ENCODE measurements at regions not wholly inside any gene's neighbourhood (a gene's known extent, or its start where the extent isn't known, plus 50 kb on each side); places are given as distances from the start of the nearest gene placed in this dataset.

DNA sequence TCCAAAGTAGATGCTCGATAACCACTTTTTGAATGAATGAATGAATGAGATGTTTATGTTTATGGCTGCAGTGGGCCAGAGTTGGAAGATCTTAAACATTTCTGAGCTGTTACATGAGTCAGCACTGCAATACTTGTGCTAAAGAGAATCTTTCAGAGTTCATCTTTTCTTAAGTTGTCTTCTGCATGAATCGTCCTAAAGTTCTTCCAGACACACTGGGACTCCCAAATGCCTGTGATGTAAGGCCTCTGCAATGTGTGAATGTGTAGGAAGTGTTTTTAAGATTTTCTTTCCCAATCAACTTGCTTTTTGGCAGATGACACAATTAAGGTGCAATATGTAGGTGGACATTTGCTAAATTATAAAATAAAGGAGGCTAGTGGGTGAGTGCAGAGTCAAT, 50.3 kb upstream of the TRIM9 start:
- H3K27me3 ChIP-seq (replicated peaks; ENCODE audit: insufficient read depth, low read length), result no peaks in the 10 kb centered on the region
- H3K4me1 ChIP-seq (ENCODE audit: low read length), result no peaks in the 10 kb centered on the region
- no peaks in the 10 kb centered on the region for H3K36me3 ChIP-seq (replicated peaks; ENCODE audit: insufficient read depth, low read length)
- no peak overlapping the region for H2AFZ ChIP-seq (ENCODE audit: low read length)
- H3K9me2 ChIP-seq (replicated peaks; ENCODE audit: insufficient read depth, low read length), result no peaks in the 10 kb centered on the region
- H3K79me2 ChIP-seq (ENCODE audit: low read length), result no peaks in the 10 kb centered on the region
- H3K27ac ChIP-seq (ENCODE audit: low read length), result no peak overlapping the region
- no peak for DNase-seq
- H3K9me3 ChIP-seq (replicated peaks; ENCODE audit: insufficient read depth, low read length), result no peaks in the 10 kb centered on the region
- no peak overlapping the region for H3K9ac ChIP-seq (ENCODE audit: low read length)
- no peaks in the 10 kb centered on the region for H4K20me1 ChIP-seq (ENCODE audit: insufficient read depth, low read length)
- no peak overlapping the region for H3K4me2 ChIP-seq (ENCODE audit: low read depth, low read length)
- TF ChIP-seq EZH2 (optimal IDR thresholded peaks at IDR 0.05; ENCODE audit: low read depth, low read length) (no peak), EZH2phosphoT487 (IDR thresholded peaks at IDR 0.05; ENCODE audit: low read length) (no peak)
- no peaks in the 10 kb centered on the region for H3F3A ChIP-seq (ENCODE audit: insufficient read depth, low read length)
- H3K4me3 ChIP-seq (ENCODE audit: low read length), result no peak overlapping the region

DNA sequence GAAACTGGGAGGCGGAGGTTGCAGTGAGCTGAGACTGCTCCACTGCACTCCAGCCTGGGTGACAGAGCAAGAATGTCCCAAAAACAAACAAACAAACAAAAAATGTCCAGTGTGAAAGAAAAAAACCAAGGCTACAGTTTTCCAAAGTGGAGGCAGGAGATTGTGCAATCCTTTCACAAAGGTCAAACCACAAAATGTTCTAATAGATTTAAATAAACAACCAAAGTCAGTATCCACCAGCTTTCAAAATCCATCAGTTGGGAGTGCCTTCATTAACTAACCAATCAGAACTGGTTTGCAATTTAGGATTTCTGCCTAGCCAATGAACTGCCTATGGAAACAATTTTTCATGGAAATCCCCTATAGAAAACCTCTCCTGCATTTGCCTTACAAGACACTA, 52.3 kb upstream of the TRIM9 start:
- Histone ChIP-seq H3K27me3 (replicated peaks; ENCODE audit: insufficient read depth, low read length) (no peaks in the 10 kb centered on the region), H3F3A (ENCODE audit: insufficient read depth, low read length) (no peaks in the 10 kb centered on the region), H3K79me2 (ENCODE audit: low read length) (no peaks in the 10 kb centered on the region), H3K9me3 (replicated peaks; ENCODE audit: insufficient read depth, low read length) (no peaks in the 10 kb centered on the region), H4K20me1 (ENCODE audit: insufficient read depth, low read length) (no peaks in the 10 kb centered on the region), H3K27ac (ENCODE audit: low read length) (no peak overlapping the region), H3K9me2 (replicated peaks; ENCODE audit: insufficient read depth, low read length) (no peaks in the 10 kb centered on the region), H3K36me3 (replicated peaks; ENCODE audit: insufficient read depth, low read length) (no peaks in the 10 kb centered on the region), H2AFZ (ENCODE audit: low read length) (no peak overlapping the region), H3K9ac (ENCODE audit: low read length) (no peak overlapping the region), H3K4me1 (ENCODE audit: low read length) (no peaks in the 10 kb centered on the region), H3K4me2 (ENCODE audit: low read depth, low read length) (no peak overlapping the region), H3K4me3 (ENCODE audit: low read length) (no peak overlapping the region)
- TF ChIP-seq EZH2 (optimal IDR thresholded peaks at IDR 0.05; ENCODE audit: low read depth, low read length) (no peak), EZH2phosphoT487 (IDR thresholded peaks at IDR 0.05; ENCODE audit: low read length) (no peak)
- TF ChIP-seq, protein P1, sequence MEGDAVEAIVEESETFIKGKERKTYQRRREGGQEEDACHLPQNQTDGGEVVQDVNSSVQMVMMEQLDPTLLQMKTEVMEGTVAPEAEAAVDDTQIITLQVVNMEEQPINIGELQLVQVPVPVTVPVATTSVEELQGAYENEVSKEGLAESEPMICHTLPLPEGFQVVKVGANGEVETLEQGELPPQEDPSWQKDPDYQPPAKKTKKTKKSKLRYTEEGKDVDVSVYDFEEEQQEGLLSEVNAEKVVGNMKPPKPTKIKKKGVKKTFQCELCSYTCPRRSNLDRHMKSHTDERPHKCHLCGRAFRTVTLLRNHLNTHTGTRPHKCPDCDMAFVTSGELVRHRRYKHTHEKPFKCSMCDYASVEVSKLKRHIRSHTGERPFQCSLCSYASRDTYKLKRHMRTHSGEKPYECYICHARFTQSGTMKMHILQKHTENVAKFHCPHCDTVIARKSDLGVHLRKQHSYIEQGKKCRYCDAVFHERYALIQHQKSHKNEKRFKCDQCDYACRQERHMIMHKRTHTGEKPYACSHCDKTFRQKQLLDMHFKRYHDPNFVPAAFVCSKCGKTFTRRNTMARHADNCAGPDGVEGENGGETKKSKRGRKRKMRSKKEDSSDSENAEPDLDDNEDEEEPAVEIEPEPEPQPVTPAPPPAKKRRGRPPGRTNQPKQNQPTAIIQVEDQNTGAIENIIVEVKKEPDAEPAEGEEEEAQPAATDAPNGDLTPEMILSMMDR (IDR thresholded peaks at IDR 0.05; ENCODE audit: low read length), result no peak
- no peak for DNase-seq

DNA sequence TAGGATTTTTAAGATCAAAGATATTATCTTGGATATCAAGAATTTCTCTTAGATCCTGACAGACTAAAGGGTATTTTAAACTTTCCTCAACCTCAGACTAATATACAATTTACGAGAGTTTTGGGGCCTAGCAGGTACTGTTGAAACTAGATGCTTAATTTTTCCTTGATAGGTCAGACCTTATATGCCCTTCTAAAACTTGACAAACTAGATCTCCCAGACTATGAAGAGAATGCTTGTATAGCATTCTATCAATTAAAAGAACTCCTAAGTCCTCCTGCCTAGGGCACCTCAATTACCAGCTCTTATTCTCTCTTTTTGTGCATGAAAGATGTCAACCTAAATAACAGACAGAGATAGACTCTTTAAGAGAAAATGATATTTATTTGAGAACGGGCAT, 60.4 kb upstream of the TRIM9 start:
- Histone ChIP-seq H3K27me3 (replicated peaks; ENCODE audit: insufficient read depth, low read length) (no peaks in the 10 kb centered on the region), H3K9me3 (replicated peaks; ENCODE audit: insufficient read depth, low read length) (no peaks in the 10 kb centered on the region), H3K9ac (ENCODE audit: low read length) (no peak overlapping the region), H2AFZ (ENCODE audit: low read length) (no peak overlapping the region), H3K4me1 (ENCODE audit: low read length) (no peaks in the 10 kb centered on the region), H4K20me1 (ENCODE audit: insufficient read depth, low read length) (no peaks in the 10 kb centered on the region), H3K27ac (ENCODE audit: low read length) (no peak overlapping the region), H3K4me2 (ENCODE audit: low read depth, low read length) (no peak overlapping the region), H3K36me3 (replicated peaks; ENCODE audit: insufficient read depth, low read length) (no peaks in the 10 kb centered on the region), H3K79me2 (ENCODE audit: low read length) (no peaks in the 10 kb centered on the region), H3K4me3 (ENCODE audit: low read length) (no peak overlapping the region), H3K9me2 (replicated peaks; ENCODE audit: insufficient read depth, low read length) (no peaks in the 10 kb centered on the region), H3F3A (ENCODE audit: insufficient read depth, low read length) (no peaks in the 10 kb centered on the region)
- DNase-seq, result no peak
- TF ChIP-seq EZH2 (optimal IDR thresholded peaks at IDR 0.05; ENCODE audit: low read depth, low read length) (no peak), EZH2phosphoT487 (IDR thresholded peaks at IDR 0.05; ENCODE audit: low read length) (no peak)
- TF ChIP-seq, protein P1 (IDR thresholded peaks at IDR 0.05; ENCODE audit: low read length), result no peak

DNA sequence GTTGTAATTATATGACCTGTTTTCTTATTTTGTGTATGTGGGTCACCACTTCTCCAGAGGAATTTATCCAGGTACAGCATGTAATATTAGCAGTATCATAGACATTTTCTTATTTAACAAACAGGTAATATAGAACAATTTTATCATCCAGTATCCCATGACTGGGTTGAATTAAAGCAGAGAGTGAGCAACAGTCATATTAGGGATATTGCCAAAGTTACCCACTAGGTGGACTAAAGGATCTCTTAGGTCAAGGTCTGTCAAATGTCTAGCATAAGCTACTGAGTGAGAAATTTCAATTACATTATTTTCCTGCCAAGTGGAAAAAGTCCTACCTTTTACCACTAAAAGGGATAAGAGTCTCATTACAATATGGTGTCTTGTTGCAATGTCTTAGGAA, 62.1 kb upstream of the TRIM9 start:
- TF ChIP-seq, protein P1 (IDR thresholded peaks at IDR 0.05; ENCODE audit: low read length), result peak; percentile 25
- TF ChIP-seq EZH2phosphoT487 (IDR thresholded peaks at IDR 0.05; ENCODE audit: low read length) (no peak), EZH2 (optimal IDR thresholded peaks at IDR 0.05; ENCODE audit: low read depth, low read length) (no peak)
- no peaks in the 10 kb centered on the region for H4K20me1 ChIP-seq (ENCODE audit: insufficient read depth, low read length)
- no peak for DNase-seq
- no peak overlapping the region for H3K4me2 ChIP-seq (ENCODE audit: low read depth, low read length)
- no peaks in the 10 kb centered on the region for H3F3A ChIP-seq (ENCODE audit: insufficient read depth, low read length)
- H3K9me2 ChIP-seq (replicated peaks; ENCODE audit: insufficient read depth, low read length), result no peaks in the 10 kb centered on the region
- no peaks in the 10 kb centered on the region for H3K79me2 ChIP-seq (ENCODE audit: low read length)
- no peaks in the 10 kb centered on the region for H3K27me3 ChIP-seq (replicated peaks; ENCODE audit: insufficient read depth, low read length)
- H3K4me1 ChIP-seq (ENCODE audit: low read length), result no peaks in the 10 kb centered on the region
- H3K9ac ChIP-seq (ENCODE audit: low read length), result no peak overlapping the region
- no peak overlapping the region for H2AFZ ChIP-seq (ENCODE audit: low read length)
- no peaks in the 10 kb centered on the region for H3K9me3 ChIP-seq (replicated peaks; ENCODE audit: insufficient read depth, low read length)
- no peaks in the 10 kb centered on the region for H3K36me3 ChIP-seq (replicated peaks; ENCODE audit: insufficient read depth, low read length)
- no peak overlapping the region for H3K4me3 ChIP-seq (ENCODE audit: low read length)
- no peak overlapping the region for H3K27ac ChIP-seq (ENCODE audit: low read length)

Measured in MM.1S (cell line).